BLaER1 treated with 17β-estradiol and CSF1 and Interleukin-3, amounts not matched to agents 10 nM and 100 nM (cell line): ENCODE measurements at regions not wholly inside any gene's neighbourhood (a gene's known extent, or its start where the extent isn't known, plus 50 kb on each side); places are given as distances from the start of the nearest gene placed in this dataset.
A peak's percentile ranks its signal among the peaks of the same experiment; 100 is the strongest.

Source experiments
- H3K27ac ChIP-seq, 11 experiments: shearing (Covaris generic); formaldehyde crosslinking; 2 replicates each; pipeline ENCODE4 v1.8.1; 2022
- H3K27me3 ChIP-seq, 11 experiments: shearing (Covaris generic); formaldehyde crosslinking; 2 replicates each; pipeline ENCODE4 v1.8.1; 2022
- H3K36me3 ChIP-seq, 11 experiments: shearing (Covaris generic); formaldehyde crosslinking; 2 replicates each; pipeline ENCODE4 v1.8.1; 2022
- H3K4me1 ChIP-seq, 10 experiments: shearing (Covaris generic); formaldehyde crosslinking; 2 replicates each; pipeline ENCODE4 v1.8.1; 2022
- H3K4me2 ChIP-seq, 11 experiments: shearing (Covaris generic); formaldehyde crosslinking; 2 replicates each; pipeline ENCODE4 v1.8.1; 2022
- H3K4me3 ChIP-seq, 10 experiments: shearing (Covaris generic); formaldehyde crosslinking; 2 replicates each; pipeline ENCODE4 v1.8.1; 2022
- H3K9ac ChIP-seq, 11 experiments: shearing (Covaris generic); formaldehyde crosslinking; 2 replicates each; pipeline ENCODE4 v1.8.1; 2022
- H3K9me3 ChIP-seq, 11 experiments: shearing (Covaris generic); formaldehyde crosslinking; replicated peaks in 1 of 11; 2 replicates each; pipeline ENCODE4 v1.8.1; 2022
- H4K20me1 ChIP-seq, 11 experiments: shearing (Covaris generic); formaldehyde crosslinking; 2 replicates each; pipeline ENCODE4 v1.8.1; 2022
- Cebpa-rat ChIP-seq, 11 experiments: shearing (Covaris generic); IDR thresholded peaks; 2 replicates each; pipeline ENCODE4 v1.8.1; 2022

- no peaks in the 10 kb centered on the region for H3K9me3 ChIP-seq
- TF ChIP-seq Cebpa-rat (IDR thresholded peaks at IDR 0.05) = no peak
- peaks cover 0 to 16% (median 0%) of the 10 kb centered on the region in 11 experiments; a peak in 8 of 22 replicates for H3K27me3 ChIP-seq
- peak overlapping the region in 9 of 11 experiments; percentile 30 to 59 (median 45); a peak in 18 of 22 replicates for H3K4me2 ChIP-seq
- H3K4me3 ChIP-seq = no peak overlapping the region
- H3K9ac ChIP-seq = no peak overlapping the region
- no peak overlapping the region for H3K27ac ChIP-seq
- H3K36me3 ChIP-seq = no peaks in the 10 kb centered on the region
- no peaks in the 10 kb centered on the region for H4K20me1 ChIP-seq
- H3K4me1 ChIP-seq = peaks cover 5 to 60% (median 50%) of the 10 kb centered on the region in 10 experiments; a peak in 18 of 20 replicates
These were observed 84.5 kb upstream of the SNTG2 start for GRCh38 chr2:866009-866680.

- no peaks in the 10 kb centered on the region for H3K9me3 ChIP-seq
- H4K20me1 ChIP-seq = no peaks in the 10 kb centered on the region
- H3K9ac ChIP-seq = no peak overlapping the region
- no peak overlapping the region for H3K27ac ChIP-seq
- peaks cover 2 to 45% (median 35%) of the 10 kb centered on the region in 10 experiments; a peak in 17 of 20 replicates for H3K4me1 ChIP-seq
- no peak for TF ChIP-seq Cebpa-rat (IDR thresholded peaks at IDR 0.05)
- no peak overlapping the region for H3K4me2 ChIP-seq
- no peak overlapping the region for H3K4me3 ChIP-seq
- peaks cover 0 to 16% (median 0%) of the 10 kb centered on the region in 11 experiments; a peak in 8 of 22 replicates for H3K27me3 ChIP-seq
- H3K36me3 ChIP-seq = no peaks in the 10 kb centered on the region
These were observed 86.0 kb upstream of the SNTG2 start for GRCh38 chr2:864501-865106.

GRCh38 chr2:863732-864450, 86.8 kb upstream of the SNTG2 start:
- H3K36me3 ChIP-seq = no peaks in the 10 kb centered on the region
- H3K9ac ChIP-seq = no peak overlapping the region
- TF ChIP-seq Cebpa-rat (IDR thresholded peaks at IDR 0.05) = no peak
- H3K27me3 ChIP-seq = peaks cover 0 to 16% (median 0%) of the 10 kb centered on the region in 11 experiments; a peak in 8 of 22 replicates
- no peaks in the 10 kb centered on the region for H4K20me1 ChIP-seq
- H3K27ac ChIP-seq = no peak overlapping the region
- no peak overlapping the region for H3K4me2 ChIP-seq
- no peaks in the 10 kb centered on the region for H3K9me3 ChIP-seq
- H3K4me3 ChIP-seq = no peak overlapping the region
- peaks cover 0 to 40% (median 30%) of the 10 kb centered on the region in 10 experiments; a peak in 16 of 20 replicates for H3K4me1 ChIP-seq

- H4K20me1 ChIP-seq = no peaks in the 10 kb centered on the region
- no peak overlapping the region for H3K27ac ChIP-seq
- TF ChIP-seq Cebpa-rat (IDR thresholded peaks at IDR 0.05) = no peak
These were observed 87.8 kb upstream of the SNTG2 start for GRCh38 chr2:862731-863466.

GRCh38 chr2:862355-862687, 88.3 kb upstream of the SNTG2 start:
- Histone ChIP-seq H3K9me3 (peaks cover 0 to 4% (median 2%) of the 10 kb centered on the region in 11 experiments; a peak in 12 of 22 replicates), H3K4me2 (peak overlapping the region; percentile 23 to 81 (median 66); a peak in 17 of 22 replicates), H4K20me1 (no peaks in the 10 kb centered on the region), H3K27me3 (peaks cover 0 to 16% (median 0%) of the 10 kb centered on the region in 11 experiments; a peak in 8 of 22 replicates), H3K4me3 (no peak overlapping the region), H3K27ac (no peak overlapping the region), H3K4me1 (peaks cover 0 to 54% (median 45%) of the 10 kb centered on the region in 10 experiments; a peak in 17 of 20 replicates), H3K9ac (no peak overlapping the region), H3K36me3 (no peaks in the 10 kb centered on the region)
- TF ChIP-seq Cebpa-rat (IDR thresholded peaks at IDR 0.05) = no peak

More at GRCh38 chr2:862731-863466, 87.8 kb upstream of the SNTG2 start:
- H3K9ac ChIP-seq = no peak overlapping the region
- H3K4me2 ChIP-seq = peak overlapping the region in 8 of 11 experiments; percentile 36 to 81 (median 70); a peak in 11 of 22 replicates
- peaks cover 0 to 50% (median 40%) of the 10 kb centered on the region in 10 experiments; a peak in 17 of 20 replicates for H3K4me1 ChIP-seq
- no peaks in the 10 kb centered on the region for H3K36me3 ChIP-seq
- H3K9me3 ChIP-seq = no peaks in the 10 kb centered on the region
- H3K4me3 ChIP-seq = no peak overlapping the region
- peaks cover 0 to 16% (median 0%) of the 10 kb centered on the region in 11 experiments; a peak in 8 of 22 replicates for H3K27me3 ChIP-seq

- no peaks in the 10 kb centered on the region for H3K36me3 ChIP-seq
- H3K4me1 ChIP-seq = peaks cover 0 to 52% (median 48%) of the 10 kb centered on the region in 10 experiments; a peak in 17 of 20 replicates
- no peak for TF ChIP-seq Cebpa-rat (IDR thresholded peaks at IDR 0.05)
These were observed 88.8 kb upstream of the SNTG2 start for GRCh38 chr2:861655-862354.

GRCh38 chr2:860259-860855, 90.3 kb upstream of the SNTG2 start:
- H3K27ac ChIP-seq = no peak overlapping the region
- peaks cover 0 to 16% (median 0%) of the 10 kb centered on the region in 11 experiments; a peak in 8 of 22 replicates for H3K27me3 ChIP-seq
- H3K4me2 ChIP-seq = no peak overlapping the region
- no peaks in the 10 kb centered on the region for H4K20me1 ChIP-seq
- H3K4me3 ChIP-seq = no peak overlapping the region
- no peak overlapping the region for H3K9ac ChIP-seq
- peaks cover 14 to 24% (median 20%) of the 10 kb centered on the region in 11 experiments for H3K9me3 ChIP-seq
- TF ChIP-seq Cebpa-rat (IDR thresholded peaks at IDR 0.05) = no peak
- H3K36me3 ChIP-seq = no peaks in the 10 kb centered on the region
- H3K4me1 ChIP-seq = peaks cover 0 to 45% (median 42%) of the 10 kb centered on the region in 10 experiments; a peak in 18 of 20 replicates

More at GRCh38 chr2:861655-862354, 88.8 kb upstream of the SNTG2 start:
- Histone ChIP-seq H4K20me1 (no peaks in the 10 kb centered on the region), H3K4me2 (peak overlapping the region; percentile 23 to 81 (median 66); a peak in 18 of 22 replicates), H3K27me3 (peaks cover 0 to 16% (median 0%) of the 10 kb centered on the region in 11 experiments; a peak in 8 of 22 replicates), H3K9me3 (peaks cover 5 to 9% (median 7%) of the 10 kb centered on the region in 11 experiments; a peak in 19 of 22 replicates), H3K9ac (no peak overlapping the region), H3K27ac (no peak overlapping the region), H3K4me3 (no peak overlapping the region)
